Erythroblast (primary cell): ENCODE measurements at regions not wholly inside any gene's neighbourhood (a gene's known extent, or its start where the extent isn't known, plus 50 kb on each side); places are given as distances from the start of the nearest gene placed in this dataset.

ENCODE experiments used
- GATA1 ChIP-seq: IDR thresholded peaks from 2 replicates; pipeline ENCODE4 v1.6.1; 2011; ENCODE audit warnings: low read depth, mild to moderate bottlenecking, control low read depth, low read length, moderate library complexity
- POLR2A ChIP-seq: IDR thresholded peaks from 2 replicates; pipeline ENCODE4 v1.6.1; 2011; ENCODE audit warnings: mild to moderate bottlenecking, low read length

DNA sequence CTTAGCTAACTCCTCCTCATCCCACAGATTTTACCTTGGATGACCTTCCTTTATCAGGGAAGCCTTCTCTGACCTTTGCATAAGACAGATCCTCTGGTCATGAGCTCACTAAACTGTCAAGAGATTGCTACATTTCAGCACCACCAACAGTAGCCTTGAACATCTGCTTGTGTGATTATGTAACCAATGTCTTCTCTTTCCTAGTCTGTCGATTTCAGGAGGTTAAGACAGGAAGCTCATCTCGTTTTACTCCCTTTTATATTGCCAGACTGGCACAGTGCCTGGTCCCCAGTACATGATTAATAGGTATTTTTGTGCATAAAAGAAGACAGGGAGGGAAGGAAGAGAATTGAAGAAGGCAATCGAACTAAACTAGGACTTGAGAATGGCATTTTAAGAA is 1697.7 kb downstream of the EFNB2 start:
- TF ChIP-seq POLR2A = no peak
- no peak for TF ChIP-seq GATA1
